ENCODE measurements at regions not wholly inside any gene's neighbourhood (a gene's known extent, or its start where the extent isn't known, plus 50 kb on each side); places are given as distances from the start of the nearest gene placed in this dataset.

GRCh38 chr5:30113542-30113941 lies 1079.9 kb upstream of the CDH6 start:
- TF ChIP-seq CTCF (IDR thresholded peaks at IDR 0.05) (no peak), POLR2A (IDR thresholded peaks at IDR 0.05) (no peak)

All from testis (tissue), 2 donors.